ENCODE measurements at regions not wholly inside any gene's neighbourhood (a gene's known extent, or its start where the extent isn't known, plus 50 kb on each side); places are given as distances from the start of the nearest gene placed in this dataset.

DNA sequence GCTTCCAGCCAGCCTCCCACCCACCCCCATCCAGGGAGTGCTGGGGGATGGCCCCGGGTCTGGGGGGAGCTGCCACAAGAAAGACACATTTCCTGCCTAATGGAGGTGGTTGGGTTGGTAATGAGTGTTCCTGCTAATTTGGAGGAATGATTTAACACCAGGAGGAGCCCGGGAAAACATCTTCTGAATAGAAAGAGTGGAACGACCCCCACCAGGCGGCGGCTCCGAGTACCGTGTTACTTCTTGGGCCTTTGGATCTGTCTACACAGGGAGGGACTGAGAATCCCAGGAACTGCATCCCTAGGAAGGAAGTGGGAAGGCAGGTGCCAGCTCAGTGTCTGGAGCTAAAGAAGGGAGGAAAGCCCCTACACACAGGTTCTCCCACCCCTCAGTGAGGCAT lies 64.6 kb downstream of the TSPAN17 start:
- no peak for DNase-seq

DNA sequence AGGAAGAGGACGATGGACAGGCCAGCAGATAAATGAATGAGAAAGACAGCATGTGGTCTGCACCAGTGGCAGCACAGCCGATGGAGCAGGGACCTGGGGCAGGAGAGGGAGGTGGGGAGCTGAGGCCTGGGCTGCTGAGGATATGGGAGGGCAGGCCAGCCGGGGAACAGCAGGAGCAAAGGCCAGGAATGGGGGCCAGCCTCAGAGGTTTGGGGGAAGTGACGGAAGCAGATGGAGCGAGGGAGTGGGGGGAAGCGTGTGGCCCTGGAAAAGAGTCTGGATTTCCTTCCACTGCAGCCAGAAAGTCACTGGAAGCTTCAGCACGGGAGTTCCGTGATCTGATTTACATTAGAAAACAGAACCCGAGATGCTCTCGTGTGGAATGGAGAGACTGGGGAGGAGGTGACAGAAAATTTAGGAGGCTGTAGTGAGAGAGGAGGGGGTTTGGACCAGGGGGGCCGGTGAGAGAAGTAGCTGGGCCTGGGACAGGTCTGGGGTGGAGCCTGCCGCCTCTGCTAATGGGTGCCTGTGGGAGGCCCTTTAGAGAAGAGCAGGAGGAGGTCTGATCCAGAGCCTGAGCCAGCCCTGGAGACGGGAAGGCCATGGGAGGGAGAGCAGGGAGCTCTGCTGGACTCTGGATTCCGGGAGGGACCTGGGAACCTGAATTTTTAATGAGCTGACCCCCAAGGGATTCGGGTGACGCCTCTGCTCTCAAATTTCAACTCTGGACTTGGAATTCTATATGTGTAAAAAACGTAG lies 65.4 kb downstream of the TSPAN17 start:
- no peak for DNase-seq

DNA sequence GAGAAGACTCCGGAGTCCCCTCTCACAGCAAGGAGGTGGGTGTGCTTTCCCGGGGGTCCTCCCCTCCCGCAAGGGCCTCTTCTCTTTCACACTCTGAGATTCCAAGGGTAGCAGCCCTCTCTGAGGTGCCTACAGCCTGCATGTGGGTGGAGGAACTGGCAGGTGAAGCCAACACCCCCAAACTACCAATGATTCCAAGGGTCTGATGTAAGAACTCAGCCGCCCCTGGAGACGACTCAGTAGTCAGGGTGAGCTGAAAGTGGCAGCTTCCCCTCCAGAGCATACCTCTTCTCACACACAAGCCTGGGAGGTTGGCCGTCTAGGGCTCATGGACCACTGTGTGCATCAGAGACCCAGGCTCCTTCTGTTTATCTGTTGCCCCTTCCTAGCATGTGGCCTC lies 66.1 kb downstream of the TSPAN17 start:
- no peak for DNase-seq

DNA sequence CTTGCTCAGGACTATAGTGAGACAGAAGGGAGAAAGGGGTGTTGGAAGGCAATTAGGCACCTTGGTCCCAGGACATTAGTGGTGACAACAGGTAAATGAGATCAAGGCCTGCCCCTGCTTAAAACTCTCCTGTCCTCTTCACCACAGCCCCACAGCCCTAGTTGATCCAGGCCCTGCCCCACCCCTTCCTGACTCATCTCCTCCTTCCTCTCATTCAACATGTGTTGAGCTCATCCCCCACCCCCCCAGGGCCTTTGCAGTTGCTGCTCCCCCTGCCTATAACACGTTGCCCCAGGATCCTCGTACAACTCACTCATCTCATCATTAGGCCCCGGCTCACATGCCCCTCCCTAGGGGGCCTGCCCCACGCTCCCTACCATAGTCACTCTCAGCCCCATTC lies 66.8 kb downstream of the TSPAN17 start:
- no peak for DNase-seq

DNA sequence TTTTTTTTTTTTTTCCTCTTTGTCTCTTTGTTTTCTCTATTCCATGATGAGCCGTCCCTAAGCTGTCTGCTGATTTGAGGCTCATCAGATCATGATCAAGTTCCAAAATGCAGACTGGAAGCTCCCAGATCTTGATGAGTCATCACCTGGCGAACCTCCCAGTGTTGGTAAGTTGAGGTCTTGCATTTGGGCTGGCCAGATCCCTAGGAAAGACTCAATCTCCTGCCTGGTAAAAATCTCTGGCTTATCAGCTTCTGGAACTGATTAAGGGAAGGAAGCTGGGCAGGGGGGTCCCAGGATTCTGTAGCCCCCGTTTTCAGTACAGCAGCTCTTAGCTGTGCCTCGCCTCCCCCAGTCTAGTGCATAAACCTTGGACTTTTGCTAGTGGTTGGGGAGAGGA lies 69.0 kb downstream of the TSPAN17 start:
- peak in 4 of 56 donors; percentile 3 to 44 (median 8) for DNase-seq

DNA sequence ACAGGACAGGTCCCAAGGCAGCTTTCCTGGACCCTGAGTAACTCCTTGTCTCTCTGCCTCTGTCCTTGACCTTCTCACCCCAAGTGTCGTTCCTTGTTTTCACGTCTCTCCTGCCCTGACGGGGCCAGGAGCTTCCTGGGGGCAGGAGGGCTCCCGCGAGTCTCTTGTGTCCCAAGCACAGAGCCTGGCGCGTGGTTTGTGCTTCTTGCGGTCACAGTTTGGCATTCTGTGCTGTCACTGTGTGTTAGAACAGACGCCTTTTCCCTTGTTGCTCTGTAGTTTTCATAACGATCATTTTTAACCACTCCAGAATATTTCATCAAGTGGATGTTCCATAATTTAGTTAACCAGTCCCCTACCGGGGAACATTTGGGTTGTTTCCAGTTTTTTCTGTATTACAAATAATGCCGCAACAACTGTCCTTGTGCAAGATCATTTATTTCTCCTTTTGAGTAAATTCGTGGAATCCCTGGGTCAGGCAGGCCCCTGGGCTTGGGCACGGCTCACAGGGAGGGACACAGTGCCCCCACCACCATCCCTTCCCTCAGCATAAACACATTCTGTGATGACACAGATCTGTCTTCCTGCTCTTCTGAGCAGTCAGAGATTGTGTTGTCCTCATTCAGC lies 71.9 kb downstream of the TSPAN17 start:
- DNase-seq: no peak

DNA sequence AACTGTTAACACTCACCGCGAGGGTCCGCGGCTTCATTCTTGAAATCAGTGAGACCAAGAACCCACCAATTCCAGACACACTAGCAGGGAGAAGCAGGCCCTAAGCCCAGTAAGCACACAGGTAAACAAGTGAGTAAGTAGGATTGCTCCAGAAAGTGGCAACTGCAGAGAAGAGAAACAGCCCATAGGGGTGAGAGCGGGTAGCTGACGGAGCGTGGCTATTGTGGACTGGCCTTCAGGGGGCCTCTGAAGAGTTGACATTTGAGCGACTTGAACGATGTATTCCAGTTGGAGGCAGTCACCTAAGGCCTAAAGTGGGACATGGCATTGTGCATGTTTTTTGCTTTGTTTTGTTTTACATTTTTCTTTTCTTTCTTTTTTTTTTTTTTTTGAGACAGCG lies 74.2 kb downstream of the TSPAN17 start:
- DNase-seq: no peak

DNA sequence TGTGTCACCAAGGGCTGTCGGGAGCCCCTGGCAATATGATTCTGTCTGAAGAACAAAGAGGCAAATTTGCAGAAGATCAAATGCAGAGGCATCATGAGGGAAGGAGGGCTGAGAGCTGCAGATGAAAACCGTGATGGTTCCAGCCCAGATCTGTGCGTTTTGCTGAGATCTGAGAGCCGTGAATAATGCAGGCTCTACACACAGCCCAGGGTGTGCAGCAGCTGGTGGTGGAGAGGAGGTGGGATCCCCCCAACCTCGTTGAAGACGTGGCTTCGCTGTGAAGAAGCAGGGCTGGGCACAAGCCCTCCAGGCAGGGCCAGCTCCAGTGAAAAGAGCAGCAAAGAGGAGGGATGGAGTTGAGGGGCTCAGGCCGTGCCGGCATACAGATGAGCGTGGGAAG lies 75.5 kb downstream of the TSPAN17 start:
- DNase-seq: no peak

DNA sequence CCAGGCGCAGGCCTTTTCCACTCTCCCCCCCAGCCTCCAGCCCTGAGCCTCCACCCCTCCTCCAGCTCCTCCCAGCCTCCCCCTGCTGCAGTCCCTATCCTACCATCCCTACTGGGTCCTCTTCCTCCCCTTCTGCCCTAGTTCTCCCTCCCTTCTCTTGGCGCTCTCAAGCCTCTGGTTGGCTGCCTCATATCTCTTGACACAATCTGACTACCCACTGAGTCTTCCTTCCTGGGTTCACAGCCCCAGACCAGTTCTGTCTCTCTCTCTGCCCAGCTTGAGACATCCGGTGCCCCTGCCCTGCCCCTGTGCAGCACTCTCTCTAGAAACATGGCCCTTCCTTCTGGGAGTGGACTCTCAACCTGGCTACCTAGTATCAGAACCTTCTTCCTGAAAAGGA lies 76.2 kb downstream of the TSPAN17 start:
- no peak for DNase-seq

DNA sequence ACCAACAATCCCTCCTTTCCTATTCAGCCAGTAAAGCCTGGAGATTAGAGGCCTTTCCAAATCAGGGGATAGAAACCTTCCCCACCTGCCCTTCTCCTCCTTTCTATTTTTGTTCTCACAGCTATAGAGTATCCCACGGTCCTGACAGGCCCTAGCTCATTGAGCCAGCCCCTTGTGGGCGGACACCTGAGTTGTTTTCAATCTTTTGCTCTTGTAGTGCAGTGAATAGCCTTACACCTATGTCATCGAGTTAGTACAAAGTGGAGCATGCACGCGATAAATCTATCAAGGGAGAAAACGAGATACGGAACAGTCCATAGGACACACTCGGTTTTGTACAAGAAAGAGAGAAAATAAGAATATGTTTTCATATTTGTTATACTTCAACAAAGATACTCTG lies 77.2 kb downstream of the TSPAN17 start:
- no peak for DNase-seq

DNA sequence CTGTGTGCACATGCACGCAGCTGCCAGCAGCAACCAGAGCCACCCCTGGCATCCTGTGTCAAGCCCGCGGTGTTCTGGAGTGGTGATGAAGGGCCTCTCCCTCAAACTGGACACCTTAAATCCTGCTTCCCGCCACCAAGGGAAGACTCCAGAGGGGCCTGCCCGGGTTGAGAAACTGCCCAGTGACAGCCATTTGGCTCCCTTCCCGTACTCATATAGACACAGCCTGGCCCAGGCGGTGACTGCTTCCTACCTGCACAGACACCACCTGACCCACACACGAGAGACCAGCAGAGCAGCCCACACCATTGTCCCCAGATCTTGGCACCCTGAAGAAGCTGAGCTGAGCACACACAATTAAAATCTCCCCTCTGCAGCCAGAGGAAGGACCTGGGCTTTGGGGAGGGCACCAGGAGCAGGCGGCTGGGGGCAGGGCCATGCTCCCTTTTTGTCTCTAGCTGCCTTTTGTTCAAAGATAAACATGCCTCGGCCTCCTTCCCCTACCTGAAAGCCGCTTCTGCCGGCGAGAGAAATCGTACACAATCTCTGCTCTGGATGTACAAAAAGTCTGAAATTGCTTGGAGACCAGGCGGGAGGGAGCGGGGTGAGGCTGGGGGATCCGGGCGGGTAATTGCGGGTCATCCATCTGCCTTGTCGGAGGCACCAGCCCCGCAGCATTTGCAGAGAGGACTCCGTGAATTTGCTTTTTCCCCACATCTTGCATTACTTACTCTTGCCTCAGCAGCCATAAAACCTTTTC lies 78.4 kb downstream of the TSPAN17 start:
- no peak for DNase-seq

DNA sequence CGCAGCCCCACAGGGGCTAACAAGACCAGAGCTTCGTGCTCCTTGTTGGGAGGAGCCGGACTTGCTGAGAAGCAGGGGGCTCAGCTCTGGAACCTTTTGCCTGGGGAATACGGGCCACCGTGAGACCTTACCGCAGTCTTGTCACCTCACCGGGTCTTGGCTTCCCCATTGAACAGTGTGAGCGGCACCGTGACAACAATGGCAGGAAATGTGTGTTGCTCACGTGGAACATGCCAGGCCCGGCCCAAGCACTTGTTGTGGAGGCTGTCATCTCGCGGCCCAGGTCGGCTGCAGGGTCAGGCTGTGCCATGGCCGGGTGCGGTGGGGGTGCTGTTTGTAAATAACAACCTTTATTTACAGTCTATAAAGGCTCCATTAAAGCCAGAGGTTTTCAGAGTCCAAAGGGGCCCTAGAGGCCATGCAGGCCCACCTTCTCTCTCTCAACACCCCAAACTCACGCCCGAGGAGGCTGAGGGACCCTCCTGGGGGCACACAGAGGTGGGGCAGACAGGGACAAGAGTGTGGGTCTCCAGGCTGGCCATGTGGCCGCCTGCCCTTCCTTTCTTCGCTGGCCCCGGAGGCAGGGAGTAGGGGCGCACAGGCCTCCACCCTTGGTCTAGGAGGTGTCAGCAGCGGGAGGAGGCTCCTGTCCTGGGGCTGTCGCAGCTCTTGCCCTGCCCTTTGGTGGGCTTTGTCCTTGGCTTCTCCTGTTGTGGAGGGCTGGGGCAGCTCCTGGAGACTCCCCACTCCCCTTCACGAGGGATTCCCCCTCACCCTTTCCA lies 79.7 kb downstream of the TSPAN17 start:
- no peak for DNase-seq

DNA sequence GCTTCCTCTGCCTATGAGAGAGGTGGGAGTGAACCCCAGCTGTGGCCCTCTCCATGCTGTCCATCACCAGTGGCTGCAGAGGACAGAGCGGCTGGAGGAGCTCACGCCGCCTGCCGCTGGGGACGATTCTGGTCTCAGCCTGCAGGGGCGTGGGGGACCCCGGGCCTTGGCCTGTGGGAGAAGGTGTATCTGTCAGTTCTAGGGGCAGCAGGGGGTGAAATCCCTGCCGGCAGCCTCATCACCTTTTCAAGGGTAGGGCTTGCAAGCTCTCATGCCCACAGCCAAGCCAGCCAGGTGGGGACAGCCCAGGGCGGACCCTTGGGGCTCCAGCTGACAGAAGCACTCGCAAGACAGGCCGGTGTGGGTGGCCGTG lies 80.2 kb downstream of the TSPAN17 start:
- no peak for DNase-seq

DNA sequence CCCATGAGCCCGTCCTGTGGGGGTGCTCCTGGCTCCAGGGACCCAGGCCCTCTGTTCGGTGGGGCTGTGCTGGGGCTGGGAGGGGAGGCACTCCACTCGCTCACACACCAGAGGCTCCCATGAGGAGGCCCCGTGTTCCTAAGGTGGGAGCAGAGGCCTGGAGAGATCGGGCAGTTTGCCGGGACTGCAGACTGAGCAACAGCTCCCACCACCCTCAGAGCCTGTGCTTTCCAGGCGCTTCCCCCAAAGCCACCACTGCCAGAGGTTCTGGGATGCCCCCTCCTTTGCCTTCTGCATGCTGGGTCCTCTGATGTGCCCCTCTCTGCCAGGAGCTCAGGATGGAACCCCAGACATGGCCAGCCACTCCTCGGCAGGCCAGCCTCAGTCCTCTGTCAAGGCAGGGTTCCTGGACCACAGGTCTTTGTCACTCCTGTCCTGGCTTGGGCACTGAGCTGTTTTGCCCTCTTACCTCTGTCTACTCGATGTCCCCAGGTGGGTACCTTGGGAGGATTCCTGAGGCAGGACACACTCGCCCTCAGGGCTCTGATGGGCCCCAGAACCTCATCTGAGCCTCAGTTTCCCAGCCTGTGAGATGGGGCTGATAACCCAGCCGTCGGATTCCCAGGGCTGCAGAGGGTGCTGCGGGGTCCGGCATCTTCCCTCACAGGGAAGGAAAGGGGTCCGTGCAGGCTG lies 80.8 kb downstream of the TSPAN17 start:
- DNase-seq: no peak

DNA sequence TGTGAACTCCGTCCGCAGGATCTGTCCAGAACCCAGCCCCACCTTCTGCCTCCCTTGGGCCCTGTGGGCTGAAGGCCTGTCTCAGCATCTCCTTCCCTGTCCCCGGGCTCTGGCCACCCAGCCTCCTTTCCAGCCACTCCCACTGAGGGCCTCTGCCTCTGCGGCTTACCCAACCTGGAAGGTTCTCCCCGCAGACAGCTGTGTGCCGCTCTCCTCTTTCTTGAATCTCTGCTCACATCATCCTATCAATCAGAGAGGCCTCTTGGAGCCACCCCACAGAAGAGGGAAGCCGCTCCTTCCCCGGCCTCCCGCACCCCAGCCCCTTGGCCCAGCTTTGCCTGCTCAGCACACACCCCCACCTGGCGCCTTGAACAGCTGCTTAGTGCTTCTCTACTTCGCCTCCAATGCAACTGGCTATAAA lies 81.5 kb upstream of the UNC5A start:
- DNase-seq: no peak

DNA sequence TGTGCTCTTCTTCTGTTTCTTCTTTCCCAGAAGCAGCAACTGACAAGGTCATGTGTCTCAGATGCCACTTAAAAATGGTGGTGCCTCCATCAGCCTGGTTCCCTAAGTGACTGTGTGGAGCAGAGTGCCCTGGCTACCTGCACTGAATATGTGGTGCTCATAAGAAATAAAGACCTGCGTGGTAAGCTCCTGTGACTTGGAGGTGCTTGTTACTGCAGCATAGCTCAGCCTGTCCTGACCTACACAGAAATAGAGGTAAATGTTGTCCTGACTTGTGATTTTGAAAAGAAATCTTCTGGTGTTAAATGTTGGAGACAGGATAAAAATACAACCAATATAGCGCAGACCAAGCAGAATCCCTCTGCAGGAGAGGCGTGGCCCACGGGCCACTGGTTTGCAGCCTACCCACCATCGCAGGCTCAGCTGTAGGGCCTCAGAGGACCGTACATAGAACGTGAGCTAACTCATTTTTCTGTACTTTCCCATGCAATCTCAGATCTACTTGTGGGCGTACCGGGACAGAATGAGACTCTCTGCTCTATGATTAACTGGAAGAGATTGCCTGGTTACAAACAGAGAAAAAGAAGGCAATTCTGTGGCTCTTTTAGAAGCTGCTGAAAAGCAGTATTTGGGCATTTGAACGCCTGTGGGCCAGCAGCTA lies 79.4 kb upstream of the UNC5A start:
- DNase-seq: no peak

DNA sequence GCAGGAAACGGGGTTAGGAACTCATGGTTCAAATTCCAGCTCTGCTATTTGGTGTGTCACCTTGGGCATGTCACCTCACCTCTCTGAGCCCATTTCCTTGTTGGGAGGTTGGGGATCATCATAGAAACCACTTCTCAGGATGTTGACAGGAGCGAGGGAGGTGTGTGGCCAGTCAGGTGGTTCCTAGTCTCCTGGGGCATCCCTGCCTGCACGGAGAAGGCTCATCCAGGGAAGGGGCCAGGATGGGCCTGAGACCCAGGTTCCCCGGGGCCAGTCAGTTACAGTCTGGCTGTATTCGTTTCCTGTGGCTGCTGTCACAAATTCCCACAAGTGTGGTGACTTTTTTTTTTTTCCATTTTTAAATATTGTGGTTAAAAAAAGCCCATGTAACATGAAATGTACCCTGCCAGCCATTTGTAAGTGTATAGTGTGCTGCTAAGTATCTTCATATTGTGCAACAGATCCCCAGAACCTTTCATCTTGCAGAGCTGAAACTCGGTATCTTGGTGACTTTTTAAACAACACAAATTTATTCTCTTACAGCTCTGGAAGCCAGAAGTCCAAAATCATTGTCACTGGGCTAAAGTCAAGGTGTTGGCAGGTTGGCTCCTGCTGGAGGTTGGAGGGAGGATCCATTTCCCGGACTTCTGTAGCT lies 78.7 kb upstream of the UNC5A start:
- DNase-seq: no peak

DNA sequence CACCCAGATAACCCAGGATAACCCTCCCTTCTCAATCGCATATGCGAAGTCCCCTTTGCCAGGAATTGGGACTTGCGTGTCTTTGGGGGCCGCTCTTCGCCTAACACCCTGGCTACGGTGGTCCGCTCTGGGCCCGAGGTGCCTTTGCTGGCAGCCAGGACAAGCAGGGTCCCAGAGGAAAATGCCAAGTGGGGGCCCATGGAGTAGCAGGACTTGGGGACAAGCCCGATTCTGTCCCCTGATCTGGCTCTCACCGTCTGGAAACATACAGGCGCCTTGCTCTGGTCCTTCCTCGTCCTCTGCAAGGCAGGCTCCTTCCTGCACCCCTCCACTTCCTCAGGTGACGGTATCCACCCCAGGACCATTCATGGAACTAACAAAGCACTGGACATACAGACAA lies 78.1 kb upstream of the UNC5A start:
- no peak for DNase-seq

DNA sequence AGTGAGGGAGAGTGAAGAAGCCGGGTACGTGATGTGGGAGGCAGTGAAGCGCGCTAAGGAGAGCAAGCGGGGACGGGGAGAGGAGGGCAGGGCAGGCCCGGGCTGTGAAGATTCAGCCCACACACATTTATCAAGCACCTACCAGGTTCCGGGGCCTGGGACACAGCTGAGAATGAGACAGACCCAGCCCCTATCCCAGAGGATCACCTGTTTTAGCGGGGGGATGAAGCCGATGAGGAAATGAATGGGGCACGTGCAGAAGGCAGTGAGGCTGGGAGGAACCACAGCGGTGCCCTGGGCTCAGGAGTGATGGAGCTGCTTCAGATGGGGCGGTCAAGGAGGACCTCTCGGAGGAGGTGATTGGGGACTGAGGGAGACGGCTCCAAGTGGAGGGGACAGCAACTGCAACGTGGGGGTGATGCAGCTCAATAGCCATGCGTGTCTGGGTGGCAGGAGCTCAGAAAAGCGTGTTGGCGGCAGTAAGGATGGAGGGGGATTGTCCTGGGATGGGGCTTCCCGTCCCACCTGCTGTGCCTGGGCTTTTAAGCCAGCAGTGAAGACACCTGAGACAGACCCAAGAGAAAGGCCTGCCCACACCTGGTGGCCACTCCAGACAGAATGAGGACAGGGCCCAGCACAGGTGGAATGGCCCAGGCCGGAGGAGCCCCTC lies 77.5 kb upstream of the UNC5A start:
- no peak for DNase-seq
